OCI-LY1 (cell line): ENCODE measurements at regions not wholly inside any gene's neighbourhood (a gene's known extent, or its start where the extent isn't known, plus 50 kb on each side); places are given as distances from the start of the nearest gene placed in this dataset.

Experiments used
- H2AFZ ChIP-seq: fragments of 200-600 bp; sonication (generic), shearing (Covaris generic); 2 replicates; pipeline ENCODE4 v1.6.0; 2014; ENCODE audit warnings: antibody characterized with exemption, mild to moderate bottlenecking, low read length
- H3F3A ChIP-seq: fragments of 200-600 bp; sonication (generic), shearing (Covaris generic); 2 replicates; pipeline ENCODE4 v1.6.0; 2014; ENCODE audit warnings: mild to moderate bottlenecking, antibody characterized with exemption, low read length, moderate library complexity; ENCODE audit not compliant: insufficient read depth
- H3K27ac ChIP-seq: fragments of 200-600 bp; sonication (generic); 2 replicates; pipeline ENCODE4 v1.5.1; 2014; ENCODE audit warnings: low read length, mixed run types, mild to moderate bottlenecking, low read depth; ENCODE audit not compliant: poor library complexity, severe bottlenecking
- H3K27me3 ChIP-seq: fragments of 200-600 bp; sonication (generic); 2 replicates; pipeline ENCODE4 v1.6.0; 2014; ENCODE audit warnings: antibody characterized with exemption, mild to moderate bottlenecking, low read length, moderate library complexity; ENCODE audit not compliant: insufficient read depth
- H3K36me3 ChIP-seq: fragments of 200-600 bp; sonication (generic); 2 replicates; pipeline ENCODE4 v1.6.1; 2014; ENCODE audit warnings: mild to moderate bottlenecking, antibody characterized with exemption, low read length, moderate library complexity, mixed read lengths; ENCODE audit not compliant: insufficient read depth
- H3K4me1 ChIP-seq: fragments of 200-600 bp; sonication (generic); 2 replicates; pipeline ENCODE4 v1.5.1; 2014; ENCODE audit warnings: mild to moderate bottlenecking, low read length, moderate library complexity; ENCODE audit not compliant: insufficient read depth, severe bottlenecking
- H3K4me2 ChIP-seq: fragments of 200-600 bp; sonication (generic), shearing (Covaris generic); 2 replicates; pipeline ENCODE4 v1.6.1; 2014; ENCODE audit warnings: low read length
- H3K4me3 ChIP-seq: fragments of 200-600 bp; sonication (generic); 2 replicates; pipeline ENCODE4 v1.5.1; 2014; ENCODE audit warnings: low read length, low read depth, mild to moderate bottlenecking, mixed read lengths; ENCODE audit not compliant: poor library complexity, severe bottlenecking
- H3K79me2 ChIP-seq: fragments of 200-600 bp; shearing (Covaris generic); 2 replicates; pipeline ENCODE4 v1.6.1; 2016; ENCODE audit warnings: mixed run types, low read length, mixed read lengths; ENCODE audit not compliant: insufficient read depth
- H3K9ac ChIP-seq: fragments of 200-600 bp; sonication (generic), shearing (Covaris generic); 2 replicates; pipeline ENCODE4 v1.6.1; 2014; ENCODE audit warnings: mild to moderate bottlenecking, low read length, mixed read lengths
- H3K9me2 ChIP-seq: fragments of 200-600 bp; sonication (generic), shearing (Covaris generic); 2 replicates; pipeline ENCODE4 v1.6.1; 2014; ENCODE audit warnings: low read depth, mild to moderate bottlenecking, low read length, mixed read lengths
- H3K9me3 ChIP-seq: fragments of 200-600 bp; shearing (Covaris generic); 2 replicates; pipeline ENCODE4 v1.6.1; 2014; ENCODE audit warnings: low read length, mixed read lengths
- H4K20me1 ChIP-seq: fragments of 200-600 bp; sonication (generic), shearing (Covaris generic); 2 replicates; pipeline ENCODE4 v1.6.0; 2016; ENCODE audit warnings: mild to moderate bottlenecking, low read length; ENCODE audit not compliant: insufficient read depth
- EZH2 ChIP-seq: fragments of 200-600 bp; sonication (generic), shearing (Covaris generic); IDR thresholded peaks from 2 replicates; pipeline ENCODE4 v1.8.0; 2017; ENCODE audit warnings: borderline replicate concordance, mixed run types, mild to moderate bottlenecking, antibody characterized with exemption, low read length, moderate library complexity, mixed read lengths
- TF ChIP-seq, protein P1 (sequence below): fragments of 200-600 bp; sonication (generic), shearing (Covaris generic); IDR thresholded peaks from 2 replicates; pipeline ENCODE4 v1.5.1; 2017; ENCODE audit warnings: mild to moderate bottlenecking, antibody characterized with exemption, low read length, moderate library complexity, mixed read lengths

DNA sequence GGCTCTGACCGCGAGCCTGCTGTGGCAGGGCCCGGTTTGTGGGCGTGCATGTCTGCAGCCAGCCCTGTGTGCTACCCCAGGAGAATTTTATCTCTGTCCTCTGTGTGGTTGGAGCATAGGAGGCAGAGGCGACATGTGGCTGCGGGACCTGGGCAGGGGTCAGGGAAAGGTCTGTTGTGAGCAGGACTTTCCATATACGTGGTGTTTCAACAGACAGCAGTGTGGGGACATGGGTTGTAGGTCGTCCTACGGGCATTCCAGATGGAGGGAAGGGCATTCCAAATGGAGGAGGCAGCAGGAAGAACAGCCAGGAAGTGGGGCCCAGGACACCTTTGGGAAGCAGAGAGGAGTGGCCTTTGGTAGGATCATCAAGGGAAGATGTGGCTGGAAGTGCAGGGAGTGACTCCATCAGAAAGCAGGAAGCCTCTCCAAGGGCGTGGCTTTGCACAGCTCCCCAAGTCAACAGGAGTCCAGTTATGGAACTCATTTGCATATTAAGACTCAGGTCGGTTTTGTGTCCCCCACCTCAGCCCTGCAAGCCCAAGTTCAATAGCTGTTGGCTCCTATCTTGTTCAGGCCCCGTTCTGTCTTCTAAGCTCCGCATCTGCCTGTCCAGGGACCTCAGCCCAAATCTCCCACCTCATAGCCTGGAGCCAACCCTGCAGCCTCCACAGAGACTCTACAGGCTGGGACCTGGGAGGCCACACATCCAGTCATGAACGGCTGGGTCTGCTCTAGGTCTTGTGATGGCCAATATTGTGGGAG lies 309.1 kb downstream of the MATN1 start:
- Histone ChIP-seq H3K36me3 (no peaks in the 10 kb centered on the region), H3K4me1 (no peaks in the 10 kb centered on the region)

DNA sequence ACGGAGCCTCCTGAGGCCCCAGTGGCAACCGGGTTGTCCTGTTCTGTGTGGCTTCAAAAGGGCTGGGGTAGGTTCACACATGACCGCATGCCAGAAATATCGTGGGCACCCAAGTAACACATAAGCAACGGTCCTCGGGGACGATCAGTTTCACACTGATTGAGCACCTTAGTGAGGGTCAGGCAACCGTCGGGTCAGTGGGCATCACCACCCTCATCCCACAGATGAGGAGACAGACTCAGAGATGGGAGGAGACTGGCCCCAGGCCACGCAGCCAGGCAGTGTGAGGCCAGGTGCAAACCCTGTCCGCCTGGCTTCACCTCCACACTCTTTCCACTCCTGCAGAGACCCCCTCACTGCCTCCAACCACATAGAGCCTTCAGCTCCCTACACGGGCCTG lies 309.8 kb downstream of the MATN1 start:
- H3K4me1 ChIP-seq = no peaks in the 10 kb centered on the region
- no peaks in the 10 kb centered on the region for H4K20me1 ChIP-seq
- no peaks in the 10 kb centered on the region for H3K27me3 ChIP-seq
- H3K9ac ChIP-seq = no peak overlapping the region
- H3K4me2 ChIP-seq = no peak overlapping the region
- H3K4me3 ChIP-seq = no peak overlapping the region
- H3K36me3 ChIP-seq = no peaks in the 10 kb centered on the region
- TF ChIP-seq, protein P1, sequence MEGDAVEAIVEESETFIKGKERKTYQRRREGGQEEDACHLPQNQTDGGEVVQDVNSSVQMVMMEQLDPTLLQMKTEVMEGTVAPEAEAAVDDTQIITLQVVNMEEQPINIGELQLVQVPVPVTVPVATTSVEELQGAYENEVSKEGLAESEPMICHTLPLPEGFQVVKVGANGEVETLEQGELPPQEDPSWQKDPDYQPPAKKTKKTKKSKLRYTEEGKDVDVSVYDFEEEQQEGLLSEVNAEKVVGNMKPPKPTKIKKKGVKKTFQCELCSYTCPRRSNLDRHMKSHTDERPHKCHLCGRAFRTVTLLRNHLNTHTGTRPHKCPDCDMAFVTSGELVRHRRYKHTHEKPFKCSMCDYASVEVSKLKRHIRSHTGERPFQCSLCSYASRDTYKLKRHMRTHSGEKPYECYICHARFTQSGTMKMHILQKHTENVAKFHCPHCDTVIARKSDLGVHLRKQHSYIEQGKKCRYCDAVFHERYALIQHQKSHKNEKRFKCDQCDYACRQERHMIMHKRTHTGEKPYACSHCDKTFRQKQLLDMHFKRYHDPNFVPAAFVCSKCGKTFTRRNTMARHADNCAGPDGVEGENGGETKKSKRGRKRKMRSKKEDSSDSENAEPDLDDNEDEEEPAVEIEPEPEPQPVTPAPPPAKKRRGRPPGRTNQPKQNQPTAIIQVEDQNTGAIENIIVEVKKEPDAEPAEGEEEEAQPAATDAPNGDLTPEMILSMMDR = no peak
- no peak for TF ChIP-seq EZH2
- H2AFZ ChIP-seq = no peak overlapping the region
- H3K79me2 ChIP-seq = no peaks in the 10 kb centered on the region
- no peaks in the 10 kb centered on the region for H3K9me2 ChIP-seq
- H3K27ac ChIP-seq = no peak overlapping the region
- H3K9me3 ChIP-seq = no peaks in the 10 kb centered on the region
- no peaks in the 10 kb centered on the region for H3F3A ChIP-seq

More for the DNA sequence above, 309.1 kb downstream of the MATN1 start:
- no peak overlapping the region for H3K4me2 ChIP-seq
- H3K27me3 ChIP-seq = no peaks in the 10 kb centered on the region
- no peak overlapping the region for H2AFZ ChIP-seq
- H3K27ac ChIP-seq = no peak overlapping the region
- no peaks in the 10 kb centered on the region for H4K20me1 ChIP-seq
- H3K4me3 ChIP-seq = no peak overlapping the region
- H3F3A ChIP-seq = no peaks in the 10 kb centered on the region
- no peaks in the 10 kb centered on the region for H3K79me2 ChIP-seq
- H3K9me2 ChIP-seq = no peaks in the 10 kb centered on the region
- H3K9ac ChIP-seq = no peak overlapping the region
- TF ChIP-seq EZH2 = no peak
- TF ChIP-seq, protein P1 = no peak
- H3K9me3 ChIP-seq = no peaks in the 10 kb centered on the region

DNA sequence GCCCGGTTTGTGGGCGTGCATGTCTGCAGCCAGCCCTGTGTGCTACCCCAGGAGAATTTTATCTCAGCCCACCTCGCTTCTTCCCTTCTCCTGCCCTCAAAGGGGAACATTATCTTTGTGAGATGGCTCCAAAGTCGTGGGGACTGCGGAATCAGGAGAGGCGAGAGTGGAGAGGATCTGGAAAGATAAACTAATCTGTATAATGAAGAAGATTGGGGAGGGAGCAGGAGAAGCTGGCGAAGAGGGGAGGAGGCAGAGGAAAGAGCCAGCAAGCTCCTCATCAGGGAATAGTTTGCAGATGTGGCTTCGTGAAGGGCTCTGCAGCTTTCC lies 310.3 kb downstream of the MATN1 start:
- Histone ChIP-seq H2AFZ (no peak overlapping the region), H3K9ac (no peak overlapping the region), H3F3A (no peaks in the 10 kb centered on the region), H3K4me1 (no peaks in the 10 kb centered on the region), H3K27ac (no peak overlapping the region), H3K9me3 (no peaks in the 10 kb centered on the region), H4K20me1 (no peaks in the 10 kb centered on the region), H3K79me2 (no peaks in the 10 kb centered on the region), H3K4me3 (no peak overlapping the region), H3K4me2 (no peak overlapping the region), H3K27me3 (no peaks in the 10 kb centered on the region), H3K9me2 (no peaks in the 10 kb centered on the region), H3K36me3 (no peaks in the 10 kb centered on the region)
- TF ChIP-seq, protein P1 = no peak
- no peak for TF ChIP-seq EZH2
